Epidermal melanocyte (primary cell): ENCODE measurements at regions not wholly inside any gene's neighbourhood (a gene's known extent, or its start where the extent isn't known, plus 50 kb on each side); places are given as distances from the start of the nearest gene placed in this dataset.

Source experiments
- DNase-seq: peaks from one replicate; pipeline ENCODE4 v3.0.0; 2011; ENCODE audit warnings: low spot score; ENCODE audit not compliant: insufficient read length

- DNase-seq: no peak
Observed at GRCh38 chr15:61541516-61541915, 312.4 kb upstream of the RORA start.

- no peak for DNase-seq
Observed at GRCh38 chr15:61537337-61537736, 308.2 kb upstream of the RORA start.

GRCh38 chr15:61534986-61535385 is 305.9 kb upstream of the RORA start:
- DNase-seq: no peak

- no peak for DNase-seq
Observed at GRCh38 chr15:61530769-61531168, 301.7 kb upstream of the RORA start.

- no peak for DNase-seq
Observed at GRCh38 chr15:61528581-61528910, 299.4 kb upstream of the RORA start.

- DNase-seq: no peak
Observed at GRCh38 chr15:61527836-61528580, 298.9 kb upstream of the RORA start.

- DNase-seq: no peak
Observed at GRCh38 chr15:61524545-61524944, 295.4 kb upstream of the RORA start.

- DNase-seq: no peak
Observed at GRCh38 chr15:61524086-61524485, 295.0 kb upstream of the RORA start.

GRCh38 chr15:61522411-61522810 is 293.3 kb upstream of the RORA start:
- DNase-seq: no peak

GRCh38 chr15:61521953-61522352 is 292.9 kb upstream of the RORA start:
- DNase-seq: no peak

GRCh38 chr15:61519296-61519695 is 290.2 kb upstream of the RORA start:
- no peak for DNase-seq

GRCh38 chr15:61518191-61518950 is 289.3 kb upstream of the RORA start:
- no peak for DNase-seq

- DNase-seq: no peak
Observed at GRCh38 chr15:61517776-61518175, 288.7 kb upstream of the RORA start.

GRCh38 chr15:61517335-61517734 is 288.2 kb upstream of the RORA start:
- DNase-seq: no peak

GRCh38 chr15:61511756-61512155 is 282.7 kb upstream of the RORA start:
- no peak for DNase-seq

- no peak for DNase-seq
Observed at GRCh38 chr15:61511089-61511488, 282.0 kb upstream of the RORA start.

GRCh38 chr15:61509327-61509840 is 280.3 kb upstream of the RORA start:
- no peak for DNase-seq

GRCh38 chr15:61503383-61503969 is 274.4 kb upstream of the RORA start:
- DNase-seq: no peak

- no peak for DNase-seq
Observed at GRCh38 chr15:61501815-61502389, 272.8 kb upstream of the RORA start.

GRCh38 chr15:61500951-61501620 is 272.0 kb upstream of the RORA start:
- DNase-seq: no peak

GRCh38 chr15:61500523-61500922 is 271.4 kb upstream of the RORA start:
- no peak for DNase-seq

- no peak for DNase-seq
Observed at GRCh38 chr15:61499376-61499775, 270.3 kb upstream of the RORA start.
